Liver (tissue), 8 donors: ENCODE measurements at regions not wholly inside any gene's neighbourhood (a gene's known extent, or its start where the extent isn't known, plus 50 kb on each side); places are given as distances from the start of the nearest gene placed in this dataset.

ENCODE experiments used
- DNase-seq: peaks from one replicate; pipeline ENCODE4 v3.0.0-alpha.2; 2017; ENCODE audit warnings: low spot score
- H3K27ac ChIP-seq, 2 donors: one replicate each; pipeline ENCODE4 v1.7.0; 2013; ENCODE audit warnings: inconsistent platforms in 2 of 2, low read length in 2 of 2, control low read depth in 1 of 2, low read depth in 1 of 2, mild to moderate bottlenecking in 1 of 2
- H3K27me3 ChIP-seq, 4 donors: one replicate each; pipeline versions ENCODE4 v1.6.1 to v1.7.0; 2013; ENCODE audit warnings: low read length in 3 of 4, inconsistent platforms in 1 of 4, mild to moderate bottlenecking in 1 of 4, moderate library complexity in 1 of 4; ENCODE audit not compliant: control insufficient read depth in 4 of 4, insufficient read depth in 4 of 4
- H3K36me3 ChIP-seq, 4 donors: one replicate each; pipeline versions ENCODE4 v1.6.1 to v1.7.0; 2013; ENCODE audit warnings: low read length in 3 of 4, mild to moderate bottlenecking in 3 of 4, low read depth in 1 of 4, moderate library complexity in 1 of 4; ENCODE audit not compliant: control insufficient read depth in 4 of 4, insufficient read depth in 3 of 4
- H3K4me1 ChIP-seq, 4 donors: one replicate each; pipeline versions ENCODE4 v1.6.1 to v1.7.0; 2013; ENCODE audit warnings: low read length in 3 of 4, mild to moderate bottlenecking in 3 of 4, moderate library complexity in 1 of 4; ENCODE audit not compliant: control insufficient read depth in 4 of 4, insufficient read depth in 4 of 4
- H3K4me3 ChIP-seq, 3 donors: one replicate each; pipeline versions ENCODE4 v1.6.1 to v1.7.0; 2013; ENCODE audit warnings: low read length in 3 of 3, control low read depth in 1 of 3, low read depth in 1 of 3, mild to moderate bottlenecking in 1 of 3
- H3K9ac ChIP-seq, 2 donors: one replicate each; pipeline ENCODE4 v1.7.0; 2013; ENCODE audit warnings: low read length in 2 of 2, mild to moderate bottlenecking in 2 of 2, moderate library complexity in 2 of 2, control low read depth in 1 of 2, low read depth in 1 of 2
- H3K9me3 ChIP-seq, 4 donors: one replicate each; pipeline versions ENCODE4 v1.6.1 to v1.7.0; 2013; ENCODE audit warnings: low read length in 3 of 4; ENCODE audit not compliant: control insufficient read depth in 4 of 4
- EGR1 ChIP-seq, 2 donors: IDR thresholded peaks; 2 replicates each; pipeline ENCODE4 v1.6.1; 2016 to 2018; ENCODE audit warnings: antibody characterized with exemption in 2 of 2, low read depth in 2 of 2
- FOXA1 ChIP-seq: IDR thresholded peaks from 2 replicates; pipeline ENCODE4 v1.6.1; 2016; ENCODE audit warnings: antibody characterized with exemption
- FOXA2 ChIP-seq: IDR thresholded peaks from 2 replicates; pipeline ENCODE4 v1.6.1; 2016; ENCODE audit warnings: antibody characterized with exemption
- GABPA ChIP-seq, 2 donors: IDR thresholded peaks in 1 of 2; conservative IDR thresholded peaks in 1 of 2; 2 replicates each; pipeline ENCODE4 v1.6.1; 2016; ENCODE audit warnings: antibody characterized with exemption in 2 of 2, mild to moderate bottlenecking in 1 of 2, moderate library complexity in 1 of 2
- HNF4A ChIP-seq, 2 donors: conservative IDR thresholded peaks; 2 replicates each; pipeline ENCODE4 v1.6.1; 2016; ENCODE audit warnings: antibody characterized with exemption in 2 of 2, mild to moderate bottlenecking in 2 of 2
- JUND ChIP-seq, 2 donors: IDR thresholded peaks; 2 replicates each; pipeline ENCODE4 v1.6.1; 2016; ENCODE audit warnings: antibody characterized with exemption in 2 of 2
- NR2F2 ChIP-seq: IDR thresholded peaks from 2 replicates; pipeline ENCODE4 v1.6.1; 2016; ENCODE audit warnings: antibody characterized with exemption
- RAD21 ChIP-seq, 2 donors: IDR thresholded peaks; 2 replicates each; pipeline ENCODE4 v1.6.1; 2016; ENCODE audit warnings: antibody characterized with exemption in 2 of 2, mild to moderate bottlenecking in 2 of 2
- RXRA ChIP-seq, 2 donors: IDR thresholded peaks; 2 replicates each; pipeline ENCODE4 v1.6.1; 2017 to 2018; ENCODE audit warnings: antibody characterized with exemption in 2 of 2, mild to moderate bottlenecking in 1 of 2
- TAF1 ChIP-seq: conservative IDR thresholded peaks from 2 replicates; pipeline ENCODE4 v1.6.1; 2016; ENCODE audit warnings: antibody characterized with exemption, mild to moderate bottlenecking
- YY1 ChIP-seq: IDR thresholded peaks from 2 replicates; pipeline ENCODE4 v1.6.1; 2016; ENCODE audit warnings: antibody characterized with exemption, mild to moderate bottlenecking
- WGBS: extraction: QIAGEN DNeasy Blood & Tissue Kit; methylation state at CpG from one replicate; pipeline ENCODE4 v1.1.7; 2013; 5-methylcytosine and 5-hydroxymethylcytosine counted together
- TF ChIP-seq, protein P1 (sequence below): IDR thresholded peaks from 2 replicates; pipeline ENCODE4 v1.6.1; 2016; ENCODE audit warnings: antibody characterized with exemption
- TF ChIP-seq, protein P2 (sequence below): IDR thresholded peaks from 2 replicates; pipeline ENCODE4 v1.6.1; 2016; ENCODE audit warnings: antibody characterized with exemption
- TF ChIP-seq, protein P3 (sequence below): IDR thresholded peaks from 2 replicates; pipeline ENCODE4 v1.6.1; 2016; ENCODE audit warnings: antibody characterized with exemption, mild to moderate bottlenecking
- TF ChIP-seq, protein P4 (sequence below): IDR thresholded peaks from 2 replicates; pipeline ENCODE4 v1.6.1; 2016; ENCODE audit warnings: antibody characterized with exemption
- TF ChIP-seq, protein P5 (sequence below): fragments of 150-350 bp; IDR thresholded peaks from 2 replicates; pipeline ENCODE4 v1.5.1; 2017; ENCODE audit warnings: improper control_type of control experiment, low read depth, low read length; ENCODE audit not compliant: missing input control
- donor health status: healthy.
- donor health status: healthy.
- donor health status: healthy.
- donor health status: healthy.
- donor health status: healthy.

DNA sequence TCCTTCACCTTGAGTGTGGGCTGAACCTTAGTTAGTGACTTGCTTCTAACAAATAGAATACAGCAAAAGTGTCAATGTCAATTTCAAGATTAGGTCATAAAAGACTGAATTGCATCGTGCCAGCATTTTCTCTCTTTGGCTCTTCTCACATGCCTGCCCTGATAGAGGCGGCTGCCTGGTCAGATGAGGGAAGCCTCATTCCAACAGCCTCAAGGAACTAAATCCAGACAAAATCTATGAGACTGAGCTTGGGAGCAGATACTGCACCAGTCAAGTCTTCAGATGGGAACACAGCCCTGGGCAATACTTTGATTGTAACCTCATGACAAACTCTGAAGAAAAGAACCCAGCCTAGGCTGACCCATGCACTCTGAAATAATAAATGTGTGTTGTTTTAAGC lies 63.5 kb upstream of the MFGE8 start:
- no peak for DNase-seq
- no peaks in the 10 kb centered on the region for H3K36me3 ChIP-seq
- H3K4me3 ChIP-seq = no peak overlapping the region
- TF ChIP-seq, protein P1, sequence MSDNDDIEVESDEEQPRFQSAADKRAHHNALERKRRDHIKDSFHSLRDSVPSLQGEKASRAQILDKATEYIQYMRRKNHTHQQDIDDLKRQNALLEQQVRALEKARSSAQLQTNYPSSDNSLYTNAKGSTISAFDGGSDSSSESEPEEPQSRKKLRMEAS = no peak
- TF ChIP-seq RXRA (IDR thresholded peaks at IDR 0.05) (no peak), EGR1 (IDR thresholded peaks at IDR 0.05; ENCODE audit: low read depth in 2 of 2) (no peak), YY1 (no peak), GABPA (IDR thresholded peaks at IDR 0.05 in 1 of 2, conservative IDR thresholded peaks at IDR 0.05 in 1 of 2) (no peak), HNF4A (conservative IDR thresholded peaks at IDR 0.05) (no peak), JUND (IDR thresholded peaks at IDR 0.05) (no peak), FOXA2 (no peak)
- TF ChIP-seq, protein P2, sequence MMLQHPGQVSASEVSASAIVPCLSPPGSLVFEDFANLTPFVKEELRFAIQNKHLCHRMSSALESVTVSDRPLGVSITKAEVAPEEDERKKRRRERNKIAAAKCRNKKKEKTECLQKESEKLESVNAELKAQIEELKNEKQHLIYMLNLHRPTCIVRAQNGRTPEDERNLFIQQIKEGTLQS = no peak
- H3K9ac ChIP-seq = no peak overlapping the region
- no peaks in the 10 kb centered on the region for H3K27me3 ChIP-seq
- peaks cover 0 to 2% (median 0%) of the 10 kb centered on the region in 4 donors for H3K9me3 ChIP-seq
- H3K4me1 ChIP-seq = no peaks in the 10 kb centered on the region
- 88% methylated on average over 2 of the region's 2 CpGs for WGBS
- H3K27ac ChIP-seq = no peak overlapping the region

DNA sequence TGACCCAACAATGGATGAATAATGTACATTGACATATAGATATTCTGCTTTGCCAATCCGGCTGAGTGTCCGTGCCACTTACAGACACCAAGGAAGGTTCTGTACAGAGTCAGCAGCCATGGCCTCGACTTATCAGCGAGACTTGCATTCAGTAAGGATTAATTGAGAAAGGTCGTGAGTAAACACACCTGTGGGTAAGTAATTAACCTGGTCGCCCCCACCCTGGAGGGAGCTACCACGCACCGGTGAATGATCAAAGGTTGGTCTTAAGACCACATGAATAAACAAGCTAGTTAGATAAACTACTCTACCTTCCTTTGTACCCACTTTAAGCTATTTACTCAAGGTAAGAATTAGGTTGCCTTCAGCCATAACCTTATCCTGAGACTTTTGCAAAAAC lies 66.5 kb upstream of the MFGE8 start:
- H3K4me3 ChIP-seq = no peak overlapping the region
- WGBS = 41% methylated on average over 8 of the region's 8 CpGs
- H3K9me3 ChIP-seq = peaks cover 0 to 2% (median 0%) of the 10 kb centered on the region in 4 donors
- H3K27me3 ChIP-seq = no peaks in the 10 kb centered on the region
- H3K36me3 ChIP-seq = no peaks in the 10 kb centered on the region
- H3K27ac ChIP-seq = no peak overlapping the region
- TF ChIP-seq, protein P3, sequence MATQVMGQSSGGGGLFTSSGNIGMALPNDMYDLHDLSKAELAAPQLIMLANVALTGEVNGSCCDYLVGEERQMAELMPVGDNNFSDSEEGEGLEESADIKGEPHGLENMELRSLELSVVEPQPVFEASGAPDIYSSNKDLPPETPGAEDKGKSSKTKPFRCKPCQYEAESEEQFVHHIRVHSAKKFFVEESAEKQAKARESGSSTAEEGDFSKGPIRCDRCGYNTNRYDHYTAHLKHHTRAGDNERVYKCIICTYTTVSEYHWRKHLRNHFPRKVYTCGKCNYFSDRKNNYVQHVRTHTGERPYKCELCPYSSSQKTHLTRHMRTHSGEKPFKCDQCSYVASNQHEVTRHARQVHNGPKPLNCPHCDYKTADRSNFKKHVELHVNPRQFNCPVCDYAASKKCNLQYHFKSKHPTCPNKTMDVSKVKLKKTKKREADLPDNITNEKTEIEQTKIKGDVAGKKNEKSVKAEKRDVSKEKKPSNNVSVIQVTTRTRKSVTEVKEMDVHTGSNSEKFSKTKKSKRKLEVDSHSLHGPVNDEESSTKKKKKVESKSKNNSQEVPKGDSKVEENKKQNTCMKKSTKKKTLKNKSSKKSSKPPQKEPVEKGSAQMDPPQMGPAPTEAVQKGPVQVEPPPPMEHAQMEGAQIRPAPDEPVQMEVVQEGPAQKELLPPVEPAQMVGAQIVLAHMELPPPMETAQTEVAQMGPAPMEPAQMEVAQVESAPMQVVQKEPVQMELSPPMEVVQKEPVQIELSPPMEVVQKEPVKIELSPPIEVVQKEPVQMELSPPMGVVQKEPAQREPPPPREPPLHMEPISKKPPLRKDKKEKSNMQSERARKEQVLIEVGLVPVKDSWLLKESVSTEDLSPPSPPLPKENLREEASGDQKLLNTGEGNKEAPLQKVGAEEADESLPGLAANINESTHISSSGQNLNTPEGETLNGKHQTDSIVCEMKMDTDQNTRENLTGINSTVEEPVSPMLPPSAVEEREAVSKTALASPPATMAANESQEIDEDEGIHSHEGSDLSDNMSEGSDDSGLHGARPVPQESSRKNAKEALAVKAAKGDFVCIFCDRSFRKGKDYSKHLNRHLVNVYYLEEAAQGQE = no peak
- DNase-seq = no peak
- no peaks in the 10 kb centered on the region for H3K4me1 ChIP-seq
- no peak overlapping the region for H3K9ac ChIP-seq

DNA sequence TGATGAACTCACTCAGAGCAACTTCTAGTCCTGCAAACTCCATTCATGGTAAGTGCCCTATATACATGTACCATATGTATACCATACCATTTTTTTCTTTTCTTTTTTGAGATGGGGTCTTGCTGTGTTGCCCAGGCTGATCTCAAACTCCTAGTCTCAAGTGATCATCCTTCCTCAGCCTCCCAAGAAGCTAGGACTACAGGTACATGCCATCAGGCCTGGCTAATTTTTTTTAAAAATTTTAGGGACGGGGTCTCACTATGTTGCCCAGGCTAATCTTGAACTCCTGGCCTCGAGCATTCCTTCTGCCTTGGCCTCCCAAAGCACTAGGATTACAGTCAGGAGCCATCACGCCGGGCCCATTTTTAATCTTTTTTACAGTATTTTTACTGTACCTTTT lies 67.3 kb upstream of the MFGE8 start:
- WGBS = 94% methylated on average over 4 of the region's 4 CpGs
- no peak overlapping the region for H3K4me3 ChIP-seq
- no peak overlapping the region for H3K9ac ChIP-seq
- no peaks in the 10 kb centered on the region for H3K27me3 ChIP-seq
- H3K4me1 ChIP-seq = no peaks in the 10 kb centered on the region
- H3K9me3 ChIP-seq = peaks cover 0 to 2% (median 0%) of the 10 kb centered on the region in 4 donors
- DNase-seq = no peak
- no peaks in the 10 kb centered on the region for H3K36me3 ChIP-seq
- H3K27ac ChIP-seq = no peak overlapping the region
- TF ChIP-seq, protein P4, sequence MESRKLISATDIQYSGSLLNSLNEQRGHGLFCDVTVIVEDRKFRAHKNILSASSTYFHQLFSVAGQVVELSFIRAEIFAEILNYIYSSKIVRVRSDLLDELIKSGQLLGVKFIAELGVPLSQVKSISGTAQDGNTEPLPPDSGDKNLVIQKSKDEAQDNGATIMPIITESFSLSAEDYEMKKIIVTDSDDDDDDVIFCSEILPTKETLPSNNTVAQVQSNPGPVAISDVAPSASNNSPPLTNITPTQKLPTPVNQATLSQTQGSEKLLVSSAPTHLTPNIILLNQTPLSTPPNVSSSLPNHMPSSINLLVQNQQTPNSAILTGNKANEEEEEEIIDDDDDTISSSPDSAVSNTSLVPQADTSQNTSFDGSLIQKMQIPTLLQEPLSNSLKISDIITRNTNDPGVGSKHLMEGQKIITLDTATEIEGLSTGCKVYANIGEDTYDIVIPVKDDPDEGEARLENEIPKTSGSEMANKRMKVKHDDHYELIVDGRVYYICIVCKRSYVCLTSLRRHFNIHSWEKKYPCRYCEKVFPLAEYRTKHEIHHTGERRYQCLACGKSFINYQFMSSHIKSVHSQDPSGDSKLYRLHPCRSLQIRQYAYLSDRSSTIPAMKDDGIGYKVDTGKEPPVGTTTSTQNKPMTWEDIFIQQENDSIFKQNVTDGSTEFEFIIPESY = no peak
- no peak for TF ChIP-seq FOXA2
- no peak for TF ChIP-seq NR2F2
- no peak for TF ChIP-seq EGR1 (IDR thresholded peaks at IDR 0.05; ENCODE audit: low read depth in 2 of 2)
- TF ChIP-seq TAF1 = no peak
- TF ChIP-seq, protein P5, sequence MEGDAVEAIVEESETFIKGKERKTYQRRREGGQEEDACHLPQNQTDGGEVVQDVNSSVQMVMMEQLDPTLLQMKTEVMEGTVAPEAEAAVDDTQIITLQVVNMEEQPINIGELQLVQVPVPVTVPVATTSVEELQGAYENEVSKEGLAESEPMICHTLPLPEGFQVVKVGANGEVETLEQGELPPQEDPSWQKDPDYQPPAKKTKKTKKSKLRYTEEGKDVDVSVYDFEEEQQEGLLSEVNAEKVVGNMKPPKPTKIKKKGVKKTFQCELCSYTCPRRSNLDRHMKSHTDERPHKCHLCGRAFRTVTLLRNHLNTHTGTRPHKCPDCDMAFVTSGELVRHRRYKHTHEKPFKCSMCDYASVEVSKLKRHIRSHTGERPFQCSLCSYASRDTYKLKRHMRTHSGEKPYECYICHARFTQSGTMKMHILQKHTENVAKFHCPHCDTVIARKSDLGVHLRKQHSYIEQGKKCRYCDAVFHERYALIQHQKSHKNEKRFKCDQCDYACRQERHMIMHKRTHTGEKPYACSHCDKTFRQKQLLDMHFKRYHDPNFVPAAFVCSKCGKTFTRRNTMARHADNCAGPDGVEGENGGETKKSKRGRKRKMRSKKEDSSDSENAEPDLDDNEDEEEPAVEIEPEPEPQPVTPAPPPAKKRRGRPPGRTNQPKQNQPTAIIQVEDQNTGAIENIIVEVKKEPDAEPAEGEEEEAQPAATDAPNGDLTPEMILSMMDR = no peak
- TF ChIP-seq, protein P1 = no peak
- TF ChIP-seq YY1 = no peak
- TF ChIP-seq GABPA (IDR thresholded peaks at IDR 0.05 in 1 of 2, conservative IDR thresholded peaks at IDR 0.05 in 1 of 2) = no peak
- TF ChIP-seq FOXA1 = no peak
- no peak for TF ChIP-seq RAD21 (IDR thresholded peaks at IDR 0.05)
- TF ChIP-seq, protein P3 = no peak
- TF ChIP-seq RXRA (IDR thresholded peaks at IDR 0.05) = no peak
